HFFc6 (cell line): ENCODE measurements at regions not wholly inside any gene's neighbourhood (a gene's known extent, or its start where the extent isn't known, plus 50 kb on each side); places are given as distances from the start of the nearest gene placed in this dataset.
"Not testable (repeated sequence)": the region's sequence is repeated elsewhere in the genome, so short reads cannot be mapped to it uniquely, and the experiment has no call there.

Experiments
- DNase-seq: peaks from one replicate; pipeline ENCODE4 v3.0.0-alpha.2; 2018
- H3K27ac Mint-ChIP-seq: 2 replicates; pipeline ENCODE4 v1.8.0; 2020; ENCODE audit warnings: mild to moderate bottlenecking, mixed read lengths
- H3K27me3 Mint-ChIP-seq: 2 replicates; pipeline ENCODE4 v1.8.0; 2021; ENCODE audit warnings: mild to moderate bottlenecking, moderate library complexity, mixed read lengths; ENCODE audit not compliant: insufficient read depth
- H3K36me3 Mint-ChIP-seq: 2 replicates; pipeline ENCODE4 v1.8.0; 2021; ENCODE audit warnings: low read depth, mixed read lengths
- H3K4me1 Mint-ChIP-seq: 2 replicates; pipeline ENCODE4 v1.8.0; 2020; ENCODE audit warnings: low read depth, mixed read lengths
- H3K4me3 Mint-ChIP-seq: 2 replicates; pipeline ENCODE4 v1.8.0; 2020; ENCODE audit warnings: mild to moderate bottlenecking, moderate library complexity, mixed read lengths
- H3K9me3 Mint-ChIP-seq: 2 replicates; pipeline ENCODE4 v1.8.0; 2020; ENCODE audit warnings: mild to moderate bottlenecking, mixed read lengths
- TF ChIP-seq, protein P1 (sequence below): fragments of 200-600 bp; sonication (generic); IDR thresholded peaks from 2 replicates; pipeline ENCODE4 v1.5.0; 2021; ENCODE audit warnings: antibody characterized with exemption, mild to moderate bottlenecking

DNA sequence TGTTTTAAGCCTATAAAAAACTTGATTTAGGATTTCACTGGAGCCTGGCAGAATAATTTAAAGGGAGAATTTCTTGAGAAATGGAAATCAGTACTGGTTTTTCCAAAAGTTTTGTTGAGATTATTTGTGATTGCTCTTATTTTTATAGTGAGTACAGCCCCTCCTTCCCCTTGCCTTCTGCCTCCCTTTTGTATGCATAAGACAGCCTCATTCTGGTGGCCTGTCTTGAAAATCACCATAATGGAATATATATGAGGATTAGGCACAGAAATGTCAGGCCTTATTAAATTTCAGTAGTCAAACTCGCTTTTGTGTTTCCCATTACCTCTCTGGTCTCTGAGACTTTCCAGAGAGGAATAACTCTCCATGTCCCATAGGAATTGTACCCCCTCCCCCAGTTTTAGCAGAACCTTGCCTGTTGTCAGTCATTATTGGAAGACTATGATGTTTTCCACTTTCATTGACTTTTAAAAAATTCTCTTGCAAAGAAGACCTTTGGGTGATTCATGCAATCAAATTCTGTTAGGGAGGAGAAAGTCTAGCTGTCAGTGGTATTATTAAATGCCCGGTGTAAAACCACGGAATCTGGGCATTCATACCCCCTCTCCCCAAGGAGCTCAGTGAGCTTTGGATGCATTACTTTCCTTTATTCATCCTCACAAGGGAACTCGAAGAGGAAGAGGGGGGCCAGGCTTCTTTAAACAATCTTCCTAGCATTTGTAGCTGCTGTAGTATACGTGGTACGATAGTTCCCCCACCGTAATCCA is 171.6 kb upstream of the TSC22D2 start:
- Mint-ChIP-seq H3K36me3 (peaks cover 7% of the 10 kb centered on the region; the same call in 1 of the 2 replicates), H3K4me1 (peaks cover 79% of the 10 kb centered on the region), H3K27ac (peak overlapping the region; percentile 90), H3K27me3 (no peaks in the 10 kb centered on the region; the same call in 1 of the 2 replicates), H3K9me3 (peaks cover 8% of the 10 kb centered on the region), H3K4me3 (peak overlapping the region; percentile 69)
- DNase-seq = peak; percentile 46
- TF ChIP-seq, protein P1, sequence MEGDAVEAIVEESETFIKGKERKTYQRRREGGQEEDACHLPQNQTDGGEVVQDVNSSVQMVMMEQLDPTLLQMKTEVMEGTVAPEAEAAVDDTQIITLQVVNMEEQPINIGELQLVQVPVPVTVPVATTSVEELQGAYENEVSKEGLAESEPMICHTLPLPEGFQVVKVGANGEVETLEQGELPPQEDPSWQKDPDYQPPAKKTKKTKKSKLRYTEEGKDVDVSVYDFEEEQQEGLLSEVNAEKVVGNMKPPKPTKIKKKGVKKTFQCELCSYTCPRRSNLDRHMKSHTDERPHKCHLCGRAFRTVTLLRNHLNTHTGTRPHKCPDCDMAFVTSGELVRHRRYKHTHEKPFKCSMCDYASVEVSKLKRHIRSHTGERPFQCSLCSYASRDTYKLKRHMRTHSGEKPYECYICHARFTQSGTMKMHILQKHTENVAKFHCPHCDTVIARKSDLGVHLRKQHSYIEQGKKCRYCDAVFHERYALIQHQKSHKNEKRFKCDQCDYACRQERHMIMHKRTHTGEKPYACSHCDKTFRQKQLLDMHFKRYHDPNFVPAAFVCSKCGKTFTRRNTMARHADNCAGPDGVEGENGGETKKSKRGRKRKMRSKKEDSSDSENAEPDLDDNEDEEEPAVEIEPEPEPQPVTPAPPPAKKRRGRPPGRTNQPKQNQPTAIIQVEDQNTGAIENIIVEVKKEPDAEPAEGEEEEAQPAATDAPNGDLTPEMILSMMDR = no peak

GRCh38 chr3:150235799-150236198 is 172.3 kb upstream of the TSC22D2 start:
- Mint-ChIP-seq H3K4me3 (peak overlapping the region; percentile 69), H3K27ac (peak overlapping the region; percentile 90), H3K4me1 (peaks cover 81% of the 10 kb centered on the region), H3K36me3 (peaks cover 7% of the 10 kb centered on the region; the same call in 1 of the 2 replicates), H3K27me3 (no peaks in the 10 kb centered on the region; the same call in 1 of the 2 replicates), H3K9me3 (peaks cover 8% of the 10 kb centered on the region)
- TF ChIP-seq, protein P1 = no peak
- DNase-seq = peak; percentile 88

GRCh38 chr3:150232992-150233451 is 175.1 kb upstream of the TSC22D2 start:
- no peak overlapping the region for H3K4me3 Mint-ChIP-seq
- H3K27me3 Mint-ChIP-seq = no peaks in the 10 kb centered on the region
- peak overlapping the region; percentile 22 for H3K27ac Mint-ChIP-seq
- H3K9me3 Mint-ChIP-seq = peaks cover 6% of the 10 kb centered on the region
- TF ChIP-seq, protein P1 = no peak
- peaks cover 79% of the 10 kb centered on the region for H3K4me1 Mint-ChIP-seq
- no peak for DNase-seq
- peaks cover 4% of the 10 kb centered on the region; the same call in 1 of the 2 replicates for H3K36me3 Mint-ChIP-seq

DNA sequence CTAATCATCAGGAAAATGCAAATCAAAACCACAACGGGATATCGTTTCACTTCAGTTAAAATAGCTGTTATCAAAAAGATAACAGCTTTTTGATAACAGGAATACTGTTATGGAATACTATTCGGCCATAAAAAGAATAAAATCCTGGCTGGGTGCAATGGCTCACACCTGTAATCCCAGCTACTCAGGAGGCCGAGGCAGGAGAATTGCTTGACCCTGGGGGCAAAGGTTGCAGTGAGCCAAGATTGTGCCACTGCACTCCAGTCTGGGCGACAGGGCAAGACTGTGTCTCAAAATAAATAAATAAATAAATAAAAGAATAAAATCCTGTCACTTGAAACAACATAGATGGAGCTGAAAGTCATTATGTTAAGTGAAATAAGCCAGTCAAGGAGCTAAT is 178.1 kb upstream of the TSC22D2 start:
- DNase-seq = no peak
- Mint-ChIP-seq H3K27ac (no peak overlapping the region), H3K36me3 (no peaks in the 10 kb centered on the region), H3K4me1 (peaks cover 70% of the 10 kb centered on the region), H3K27me3 (peaks cover 5% of the 10 kb centered on the region; the same call in 1 of the 2 replicates), H3K9me3 (no peaks in the 10 kb centered on the region), H3K4me3 (no peak overlapping the region)
- TF ChIP-seq, protein P1 = no peak

GRCh38 chr3:150228626-150229025 is 179.5 kb upstream of the TSC22D2 start:
- not testable (repeated sequence) for H3K27me3 Mint-ChIP-seq, H3K27ac Mint-ChIP-seq, DNase-seq, H3K36me3 Mint-ChIP-seq, H3K4me3 Mint-ChIP-seq, H3K9me3 Mint-ChIP-seq
- peaks cover 70% of the 10 kb centered on the region for H3K4me1 Mint-ChIP-seq

GRCh38 chr3:150227839-150228238 is 180.3 kb upstream of the TSC22D2 start:
- Mint-ChIP-seq H3K27me3 (peaks cover 5% of the 10 kb centered on the region; the same call in 1 of the 2 replicates), H3K36me3 (no peaks in the 10 kb centered on the region), H3K27ac (no peak overlapping the region), H3K4me1 (peaks cover 62% of the 10 kb centered on the region), H3K4me3 (no peak overlapping the region), H3K9me3 (no peaks in the 10 kb centered on the region)
- TF ChIP-seq, protein P1 = peak; percentile 92
- DNase-seq = peak; percentile 55
